CD4-positive, alpha-beta T cell (primary cell): ENCODE measurements at regions not wholly inside any gene's neighbourhood (a gene's known extent, or its start where the extent isn't known, plus 50 kb on each side); places are given as distances from the start of the nearest gene placed in this dataset.

Source experiments
- ATAC-seq: fragments of 200-7000 bp; cut with Tn5 transposase; one replicate; pipeline ENCODE4 v1.10.0; 2022; ENCODE audit warnings: mild to moderate bottlenecking; ENCODE audit not compliant: poor library complexity
- CTCF ChIA-PET: fragments of 350-600 bp; sonication (Branson Sonifier 250); formaldehyde crosslinking; loops from one replicate; lab custom pipeline; 2021; ENCODE audit warnings: antibody characterized with exemption, inconsistent platforms; lab: Charles Lee
- POLR2A ChIA-PET: fragments of 350-600 bp; sonication (Branson Sonifier 250); formaldehyde crosslinking; loops from one replicate; lab custom pipeline; 2021; ENCODE audit warnings: antibody characterized with exemption, inconsistent platforms; lab: Charles Lee
- DNase-seq, 14 experiments: peaks; one replicate each; pipeline ENCODE4 v3.0.0-alpha.2; 2013 to 2020; ENCODE audit warnings: mixed read lengths in 2 of 14
- H3K27ac ChIP-seq, 2 donors: one replicate each; pipeline versions ENCODE4 v1.5.1 to v1.7.0; 2013; ENCODE audit warnings: low read length in 2 of 2, low read depth in 1 of 2, mild to moderate bottlenecking in 1 of 2
- H3K27me3 ChIP-seq, 2 experiments: 1 replicate in 1 of 2; 2 replicates in 1 of 2; pipeline versions ENCODE4 v1.6.1 to v1.7.0; 2013; ENCODE audit warnings: low read length in 2 of 2, control low read depth in 1 of 2, mild to moderate bottlenecking in 1 of 2, moderate library complexity in 1 of 2; ENCODE audit not compliant: insufficient read depth in 2 of 2, control insufficient read depth in 1 of 2
- H3K36me3 ChIP-seq: one replicate; pipeline ENCODE4 v1.6.1; 2013; ENCODE audit warnings: low read length, control low read depth; ENCODE audit not compliant: insufficient read depth
- H3K4me1 ChIP-seq: one replicate; pipeline ENCODE4 v1.6.1; 2013; ENCODE audit warnings: low read length, control low read depth; ENCODE audit not compliant: insufficient read depth
- H3K4me3 ChIP-seq: one replicate; pipeline ENCODE4 v1.5.1; 2013; ENCODE audit warnings: mild to moderate bottlenecking, low read length, moderate library complexity
- H3K9me3 ChIP-seq, 2 experiments: 1 replicate in 1 of 2; 2 replicates in 1 of 2; pipeline versions ENCODE4 v1.6.1 to v1.7.0; 2013; ENCODE audit warnings: low read length in 2 of 2, mild to moderate bottlenecking in 2 of 2, control low read depth in 1 of 2, moderate library complexity in 1 of 2; ENCODE audit not compliant: control insufficient read depth in 1 of 2, insufficient read depth in 1 of 2
- H3K27ac Mint-ChIP-seq: one replicate; pipeline ENCODE4 v1.8.0; 2020; ENCODE audit warnings: mixed read lengths
- H3K27me3 Mint-ChIP-seq: one replicate; pipeline ENCODE4 v1.8.0; 2021; ENCODE audit warnings: mixed read lengths
- H3K36me3 Mint-ChIP-seq: one replicate; pipeline ENCODE4 v1.8.0; 2021; ENCODE audit warnings: low read depth, mixed read lengths
- H3K4me1 Mint-ChIP-seq: one replicate; pipeline ENCODE4 v1.8.0; 2021; ENCODE audit warnings: low read depth, mixed read lengths
- H3K4me3 Mint-ChIP-seq: one replicate; pipeline ENCODE4 v1.8.0; 2020; ENCODE audit warnings: mild to moderate bottlenecking, mixed read lengths
- H3K9me3 Mint-ChIP-seq: one replicate; pipeline ENCODE4 v1.8.0; 2020; ENCODE audit warnings: mixed read lengths
- CTCF ChIP-seq: fragments of 200-600 bp; IDR thresholded peaks from one replicate; pipeline ENCODE4 v1.8.0; 2022; ENCODE audit warnings: antibody characterized with exemption, mild to moderate bottlenecking
- intact Hi-C, 2 experiments: fragments of 100-400 bp; cut with DNase I in 1 of 2; cut with micrococcal nuclease in 1 of 2; formaldehyde crosslinking; loops; one replicate each; pipeline versions ENCODE4 v1.15.1 to v1.9.0; 2023 to 2025; cut with DNase I, micrococcal nuclease

GRCh38 chr14:43764433-43764832 is 742.6 kb downstream of the FSCB start:
- H3K27ac ChIP-seq, result no peak overlapping the region
- CTCF ChIA-PET, result no interaction called here
- H3K9me3 Mint-ChIP-seq, result peaks cover 6% of the 10 kb centered on the region
- ATAC-seq (no peak), DNase-seq (no peak)
- no peak overlapping the region for H3K27ac Mint-ChIP-seq
- intact Hi-C loops, result no loop called here
- H3K4me3 ChIP-seq, result no peak overlapping the region
- POLR2A ChIA-PET, result no interaction called here
- H3K9me3 ChIP-seq, result no peaks in the 10 kb centered on the region
- H3K27me3 Mint-ChIP-seq, result no peaks in the 10 kb centered on the region
- no peaks in the 10 kb centered on the region for H3K27me3 ChIP-seq
- TF ChIP-seq CTCF, result no peak
- H3K36me3 Mint-ChIP-seq, result no peaks in the 10 kb centered on the region
- H3K36me3 ChIP-seq, result no peaks in the 10 kb centered on the region
- no peaks in the 10 kb centered on the region for H3K4me1 ChIP-seq
- no peaks in the 10 kb centered on the region for H3K4me1 Mint-ChIP-seq
- H3K4me3 Mint-ChIP-seq, result no peak overlapping the region

DNA sequence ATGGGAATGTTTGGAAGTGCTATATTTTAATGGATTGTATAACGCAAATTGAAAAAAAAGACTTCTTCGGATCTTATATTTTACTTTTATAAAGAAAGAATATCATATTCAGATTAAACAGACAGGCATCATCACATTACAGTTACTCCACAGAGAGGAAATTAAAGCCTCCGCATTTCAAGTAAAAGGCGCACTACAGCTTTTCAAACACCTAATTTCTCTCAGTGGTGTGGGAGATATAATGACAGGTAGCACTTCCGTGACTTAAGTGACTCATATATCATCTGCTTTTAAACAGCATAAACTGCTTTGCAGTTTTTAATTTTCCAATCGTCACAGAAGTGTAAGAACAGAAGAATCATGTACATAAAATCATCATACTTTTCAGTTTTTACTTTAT is 751.4 kb downstream of the FSCB start:
- Histone ChIP-seq H3K9me3 (no peaks in the 10 kb centered on the region), H3K27me3 (no peaks in the 10 kb centered on the region), H3K4me1 (no peaks in the 10 kb centered on the region), H3K4me3 (no peak overlapping the region), H3K36me3 (no peaks in the 10 kb centered on the region), H3K27ac (no peak overlapping the region)
- ATAC-seq (no peak), DNase-seq (no peak)
- intact Hi-C loops, result no loop called here
- no peak for TF ChIP-seq CTCF
- Mint-ChIP-seq H3K36me3 (no peaks in the 10 kb centered on the region), H3K4me3 (no peak overlapping the region), H3K9me3 (peaks cover 2% of the 10 kb centered on the region), H3K27me3 (no peaks in the 10 kb centered on the region), H3K27ac (no peak overlapping the region), H3K4me1 (no peaks in the 10 kb centered on the region)
- CTCF ChIA-PET, result no interaction called here
- POLR2A ChIA-PET, result no interaction called here

GRCh38 chr14:43754838-43755237 is 752.2 kb downstream of the FSCB start:
- no peak for TF ChIP-seq CTCF
- POLR2A ChIA-PET, result no interaction called here
- ATAC-seq, result no peak
- Histone ChIP-seq H3K27me3 (no peaks in the 10 kb centered on the region), H3K9me3 (no peaks in the 10 kb centered on the region), H3K4me3 (no peak overlapping the region), H3K4me1 (no peaks in the 10 kb centered on the region), H3K27ac (no peak overlapping the region), H3K36me3 (no peaks in the 10 kb centered on the region)
- Mint-ChIP-seq H3K4me3 (no peak overlapping the region), H3K36me3 (no peaks in the 10 kb centered on the region), H3K27me3 (no peaks in the 10 kb centered on the region), H3K4me1 (no peaks in the 10 kb centered on the region), H3K27ac (no peak overlapping the region), H3K9me3 (peaks cover 2% of the 10 kb centered on the region)
- DNase-seq, result no peak
- CTCF ChIA-PET, result no interaction called here
- intact Hi-C loops, result no loop called here
